Endothelial cell (in vitro differentiated cells): ENCODE measurements at regions not wholly inside any gene's neighbourhood (a gene's known extent, or its start where the extent isn't known, plus 50 kb on each side); places are given as distances from the start of the nearest gene placed in this dataset.

Experiments
- DNase-seq: peaks from one replicate; pipeline ENCODE4 v3.0.0; 2021; ENCODE audit warnings: low spot score
- H3K27ac Mint-ChIP-seq: one replicate; pipeline ENCODE4 v1.8.0; 2021; ENCODE audit warnings: mixed read lengths, inconsistent platforms; ENCODE audit not compliant: unreplicated experiment
- H3K27me3 Mint-ChIP-seq: one replicate; pipeline ENCODE4 v1.8.0; 2021; ENCODE audit warnings: mild to moderate bottlenecking, moderate library complexity, mixed read lengths, inconsistent platforms; ENCODE audit not compliant: unreplicated experiment
- H3K36me3 Mint-ChIP-seq: one replicate; pipeline ENCODE4 v1.8.0; 2021; ENCODE audit warnings: mild to moderate bottlenecking, low read depth, mixed read lengths, inconsistent platforms; ENCODE audit not compliant: unreplicated experiment
- H3K4me1 Mint-ChIP-seq: one replicate; pipeline ENCODE4 v1.8.0; 2021; ENCODE audit warnings: mild to moderate bottlenecking, mixed read lengths, inconsistent platforms; ENCODE audit not compliant: unreplicated experiment
- H3K4me3 Mint-ChIP-seq: one replicate; pipeline ENCODE4 v1.8.0; 2021; ENCODE audit warnings: mild to moderate bottlenecking, mixed read lengths, inconsistent platforms; ENCODE audit not compliant: unreplicated experiment
- H3K9me3 Mint-ChIP-seq: one replicate; pipeline ENCODE4 v1.8.0; 2021; ENCODE audit warnings: mixed read lengths, inconsistent platforms; ENCODE audit not compliant: unreplicated experiment
- TF ChIP-seq, protein P1 (sequence below): fragments of 200-600 bp; sonication (generic); IDR thresholded peaks from one replicate; pipeline ENCODE4 v1.5.0; 2021; ENCODE audit warnings: antibody characterized with exemption; ENCODE audit not compliant: unreplicated experiment

DNA sequence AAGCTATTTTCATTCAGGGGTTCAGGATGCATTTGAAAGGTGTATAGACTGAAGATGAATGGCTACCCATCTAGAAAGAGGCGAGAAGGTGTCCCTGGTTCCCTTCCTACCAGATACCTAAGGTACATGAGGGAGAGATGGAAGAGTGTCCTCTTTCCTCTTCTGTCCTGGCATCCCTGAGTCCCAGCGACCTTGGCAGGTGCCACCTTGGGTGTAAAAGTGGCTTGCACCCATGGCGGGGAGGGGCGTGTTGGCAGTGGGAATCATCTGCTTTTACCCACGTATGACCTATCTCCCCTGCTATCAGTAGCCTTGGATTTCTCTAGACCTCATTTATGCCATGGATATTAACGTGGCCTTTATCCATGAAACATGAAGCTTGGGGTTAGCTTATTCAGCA, 1126.1 kb downstream of the KCNT2 start:
- TF ChIP-seq, protein P1, sequence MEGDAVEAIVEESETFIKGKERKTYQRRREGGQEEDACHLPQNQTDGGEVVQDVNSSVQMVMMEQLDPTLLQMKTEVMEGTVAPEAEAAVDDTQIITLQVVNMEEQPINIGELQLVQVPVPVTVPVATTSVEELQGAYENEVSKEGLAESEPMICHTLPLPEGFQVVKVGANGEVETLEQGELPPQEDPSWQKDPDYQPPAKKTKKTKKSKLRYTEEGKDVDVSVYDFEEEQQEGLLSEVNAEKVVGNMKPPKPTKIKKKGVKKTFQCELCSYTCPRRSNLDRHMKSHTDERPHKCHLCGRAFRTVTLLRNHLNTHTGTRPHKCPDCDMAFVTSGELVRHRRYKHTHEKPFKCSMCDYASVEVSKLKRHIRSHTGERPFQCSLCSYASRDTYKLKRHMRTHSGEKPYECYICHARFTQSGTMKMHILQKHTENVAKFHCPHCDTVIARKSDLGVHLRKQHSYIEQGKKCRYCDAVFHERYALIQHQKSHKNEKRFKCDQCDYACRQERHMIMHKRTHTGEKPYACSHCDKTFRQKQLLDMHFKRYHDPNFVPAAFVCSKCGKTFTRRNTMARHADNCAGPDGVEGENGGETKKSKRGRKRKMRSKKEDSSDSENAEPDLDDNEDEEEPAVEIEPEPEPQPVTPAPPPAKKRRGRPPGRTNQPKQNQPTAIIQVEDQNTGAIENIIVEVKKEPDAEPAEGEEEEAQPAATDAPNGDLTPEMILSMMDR: no peak
- no peaks in the 10 kb centered on the region for H3K27me3 Mint-ChIP-seq
- H3K36me3 Mint-ChIP-seq: no peaks in the 10 kb centered on the region
- H3K9me3 Mint-ChIP-seq: no peaks in the 10 kb centered on the region
- no peak overlapping the region for H3K27ac Mint-ChIP-seq
- H3K4me1 Mint-ChIP-seq: no peaks in the 10 kb centered on the region
- DNase-seq: no peak
- H3K4me3 Mint-ChIP-seq: no peak overlapping the region

DNA sequence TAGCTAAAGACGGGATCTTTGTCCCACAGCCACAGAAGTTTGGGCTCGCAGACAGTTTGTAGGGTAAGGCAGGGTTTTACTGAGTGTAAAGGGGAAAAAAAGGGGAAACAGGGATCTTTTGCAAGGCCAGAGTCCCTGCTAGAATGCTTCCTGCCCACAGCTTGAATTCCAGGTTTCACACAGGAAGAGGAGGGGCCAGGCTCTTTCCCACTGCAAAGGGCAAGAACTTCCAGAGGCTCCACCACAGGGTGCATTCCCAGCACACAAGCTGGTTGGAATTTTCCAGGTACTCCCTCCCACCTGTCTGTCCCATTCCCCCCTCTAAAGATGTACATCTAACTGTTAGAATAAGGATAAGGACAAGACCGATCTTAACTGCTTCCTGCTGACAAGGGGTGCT, 1126.9 kb downstream of the KCNT2 start:
- DNase-seq: no peak
- Mint-ChIP-seq H3K4me1 (no peaks in the 10 kb centered on the region), H3K27ac (no peak overlapping the region), H3K36me3 (no peaks in the 10 kb centered on the region), H3K27me3 (no peaks in the 10 kb centered on the region), H3K4me3 (no peak overlapping the region), H3K9me3 (no peaks in the 10 kb centered on the region)
- TF ChIP-seq, protein P1: no peak

DNA sequence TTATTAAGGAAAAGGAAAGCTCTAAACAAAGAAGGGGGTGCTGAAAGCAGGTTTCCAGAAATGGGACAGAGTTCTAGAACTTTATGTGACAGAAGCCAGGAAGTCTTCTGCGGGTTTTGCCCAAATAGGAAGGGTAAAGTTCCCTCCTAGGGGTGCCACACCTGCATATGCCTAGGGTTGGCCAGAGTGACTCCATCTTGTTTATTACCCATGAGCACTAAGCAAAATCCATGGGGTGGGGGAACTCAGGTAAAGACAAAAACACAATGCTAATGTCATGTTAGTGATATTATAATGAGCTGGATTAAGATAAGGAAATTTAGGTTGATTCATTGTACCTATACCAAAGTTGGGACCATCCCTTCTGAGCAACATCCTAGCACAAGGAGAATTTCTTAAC, 1132.7 kb downstream of the KCNT2 start:
- H3K27ac Mint-ChIP-seq: no peak overlapping the region
- DNase-seq: no peak
- H3K4me3 Mint-ChIP-seq: no peak overlapping the region
- TF ChIP-seq, protein P1: no peak
- no peaks in the 10 kb centered on the region for H3K36me3 Mint-ChIP-seq
- H3K9me3 Mint-ChIP-seq: no peaks in the 10 kb centered on the region
- H3K4me1 Mint-ChIP-seq: no peaks in the 10 kb centered on the region
- no peaks in the 10 kb centered on the region for H3K27me3 Mint-ChIP-seq

DNA sequence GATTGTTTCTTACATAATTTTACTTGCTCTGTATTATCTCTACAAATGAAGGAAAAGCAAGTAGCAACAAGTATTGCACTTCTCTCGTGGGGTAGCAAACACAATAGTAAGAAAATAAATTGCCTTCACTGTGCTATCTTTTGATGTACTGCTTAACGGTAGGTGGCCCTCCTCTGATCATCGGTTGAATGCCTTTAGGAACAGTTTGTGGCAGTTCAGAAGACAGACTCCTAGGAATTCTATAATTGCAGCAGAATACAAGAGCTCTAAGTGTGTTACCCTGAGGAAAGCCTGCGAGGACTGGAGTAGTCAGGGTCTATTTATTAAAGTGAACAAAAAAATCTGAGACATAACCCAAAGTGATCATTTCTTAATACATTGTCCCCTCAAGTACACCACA, 1135.9 kb downstream of the KCNT2 start:
- Mint-ChIP-seq H3K9me3 (no peaks in the 10 kb centered on the region), H3K4me3 (no peak overlapping the region), H3K27ac (no peak overlapping the region), H3K4me1 (no peaks in the 10 kb centered on the region), H3K36me3 (no peaks in the 10 kb centered on the region), H3K27me3 (no peaks in the 10 kb centered on the region)
- TF ChIP-seq, protein P1: no peak
- DNase-seq: no peak

DNA sequence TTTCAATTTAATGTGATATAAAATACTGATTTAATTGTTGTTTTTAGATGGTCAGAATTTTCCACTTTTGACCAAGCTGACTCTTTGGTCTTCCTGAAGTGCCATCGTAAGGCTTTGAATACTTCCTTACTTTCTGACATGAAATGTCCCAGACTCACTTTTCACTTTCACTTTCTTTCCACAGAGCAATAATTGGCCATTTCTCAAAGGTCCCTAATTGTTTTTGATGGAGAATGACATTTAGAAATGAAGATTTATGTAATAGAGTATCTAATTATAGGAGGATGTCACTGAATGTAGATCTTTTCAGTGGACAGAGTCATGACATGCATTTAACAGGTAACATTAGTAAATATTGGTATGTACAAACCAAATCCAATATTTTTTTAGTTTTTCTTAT, 1141.6 kb downstream of the KCNT2 start:
- Mint-ChIP-seq H3K4me3 (no peak overlapping the region), H3K4me1 (no peaks in the 10 kb centered on the region), H3K9me3 (no peaks in the 10 kb centered on the region), H3K27ac (no peak overlapping the region), H3K36me3 (no peaks in the 10 kb centered on the region), H3K27me3 (no peaks in the 10 kb centered on the region)
- TF ChIP-seq, protein P1: no peak
- no peak for DNase-seq
